ENCODE measurements at regions not wholly inside any gene's neighbourhood (a gene's known extent, or its start where the extent isn't known, plus 50 kb on each side); places are given as distances from the start of the nearest gene placed in this dataset.

DNA sequence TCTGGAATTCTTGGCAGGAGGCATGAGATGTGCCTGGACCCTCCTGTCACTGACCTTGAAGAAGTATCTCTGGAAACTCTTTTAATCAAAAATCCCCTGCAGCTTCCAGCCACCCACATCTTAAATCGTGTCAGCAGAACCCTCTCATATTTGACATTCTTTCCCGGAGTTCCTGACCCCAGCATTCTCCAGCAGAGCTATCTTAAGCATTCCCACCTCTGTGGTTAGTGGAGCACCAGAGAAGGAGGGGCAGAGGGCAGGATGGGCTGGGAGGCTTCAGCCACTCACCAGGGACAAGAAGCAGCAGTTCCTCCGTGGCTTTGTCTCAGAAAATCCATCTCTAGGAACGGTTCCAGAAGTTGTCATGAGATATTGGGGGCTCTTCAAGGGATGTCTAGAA lies 149.9 kb downstream of the RGS9 start:
- H3K4me3 Mint-ChIP-seq, result no peak overlapping the region
- intact Hi-C loops (cut with micrococcal nuclease), result no loop called here

DNA sequence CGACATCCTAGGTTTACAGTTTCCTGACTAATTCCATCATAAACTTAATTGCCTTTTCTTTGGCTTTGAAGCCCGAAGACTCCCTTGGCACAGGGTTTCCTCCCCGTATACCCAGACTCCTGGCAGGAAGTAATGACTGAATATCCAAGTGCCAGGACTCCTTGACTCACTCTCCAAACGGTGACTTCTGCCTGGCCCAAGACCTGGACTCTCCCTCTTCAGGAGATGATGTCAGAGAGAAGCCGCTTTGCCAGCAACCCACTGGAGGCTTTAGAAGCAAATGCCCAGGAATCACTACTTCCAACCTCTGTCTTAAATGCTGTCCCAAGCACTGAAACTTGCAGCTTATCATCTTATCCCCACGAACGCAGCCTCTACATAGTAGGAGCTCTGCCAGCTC lies 146.5 kb downstream of the RGS9 start:
- CTCF ChIA-PET, result no interaction called here
- TF ChIP-seq EZH2 (IDR thresholded peaks at IDR 0.05; ENCODE audit: borderline replicate concordance, insufficient read depth, low read depth, low read length, poor library complexity, severe bottlenecking), result no peak
- TF ChIP-seq, protein P1, sequence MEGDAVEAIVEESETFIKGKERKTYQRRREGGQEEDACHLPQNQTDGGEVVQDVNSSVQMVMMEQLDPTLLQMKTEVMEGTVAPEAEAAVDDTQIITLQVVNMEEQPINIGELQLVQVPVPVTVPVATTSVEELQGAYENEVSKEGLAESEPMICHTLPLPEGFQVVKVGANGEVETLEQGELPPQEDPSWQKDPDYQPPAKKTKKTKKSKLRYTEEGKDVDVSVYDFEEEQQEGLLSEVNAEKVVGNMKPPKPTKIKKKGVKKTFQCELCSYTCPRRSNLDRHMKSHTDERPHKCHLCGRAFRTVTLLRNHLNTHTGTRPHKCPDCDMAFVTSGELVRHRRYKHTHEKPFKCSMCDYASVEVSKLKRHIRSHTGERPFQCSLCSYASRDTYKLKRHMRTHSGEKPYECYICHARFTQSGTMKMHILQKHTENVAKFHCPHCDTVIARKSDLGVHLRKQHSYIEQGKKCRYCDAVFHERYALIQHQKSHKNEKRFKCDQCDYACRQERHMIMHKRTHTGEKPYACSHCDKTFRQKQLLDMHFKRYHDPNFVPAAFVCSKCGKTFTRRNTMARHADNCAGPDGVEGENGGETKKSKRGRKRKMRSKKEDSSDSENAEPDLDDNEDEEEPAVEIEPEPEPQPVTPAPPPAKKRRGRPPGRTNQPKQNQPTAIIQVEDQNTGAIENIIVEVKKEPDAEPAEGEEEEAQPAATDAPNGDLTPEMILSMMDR (IDR thresholded peaks at IDR 0.05), result no peak
- POLR2A ChIA-PET, result no interaction called here
- no peak for ATAC-seq (ENCODE audit: low read depth)
- H3K4me3 Mint-ChIP-seq, result no peak overlapping the region
- no peak overlapping the region for H3K4me3 ChIP-seq (ENCODE audit: control extremely low read depth in 1 of 5, extremely low read depth in 1 of 5, insufficient read depth in 1 of 5, low read depth in 2 of 5, low read length in 4 of 5)
- H3K4me1 ChIP-seq (ENCODE audit: control insufficient read depth in 2 of 2, insufficient read depth in 2 of 2, low read length in 2 of 2), result no peaks in the 10 kb centered on the region
- H3K9me3 ChIP-seq (ENCODE audit: control extremely low read depth in 1 of 3, control insufficient read depth in 2 of 3, insufficient read depth in 1 of 3, low read length in 2 of 3), result peaks cover 0 to 4% (median 0%) of the 10 kb centered on the region in 3 donors
- no peaks in the 10 kb centered on the region for H3K36me3 ChIP-seq (replicated peaks in 1 of 2; ENCODE audit: control extremely low read depth in 1 of 2, control insufficient read depth in 1 of 2, extremely low read depth in 1 of 2, insufficient read depth in 2 of 2, low read length in 1 of 2)
- H3K27ac ChIP-seq (ENCODE audit: low read length in 2 of 2), result no peak overlapping the region
- WGBS (ENCODE audit: insufficient coverage), result 86% methylated on average over 5 of the region's 7 CpGs
- H3K9me3 Mint-ChIP-seq (ENCODE audit: insufficient read depth), result peaks cover 3% of the 10 kb centered on the region
- no peaks in the 10 kb centered on the region for H4K20me1 ChIP-seq (ENCODE audit: control insufficient read depth, insufficient read depth, low read length, poor library complexity, severe bottlenecking)
- intact Hi-C loops (cut with micrococcal nuclease), result no loop called here
- no peak overlapping the region for H3K4me2 ChIP-seq (replicated peaks; ENCODE audit: low read depth, low read length, poor library complexity, severe bottlenecking)
- DNase-seq, result no peak
- peaks cover 16% of the 10 kb centered on the region for H3K27me3 Mint-ChIP-seq
- no peaks in the 10 kb centered on the region for H3K4me1 Mint-ChIP-seq
- H3K27me3 ChIP-seq (replicated peaks in 1 of 4; ENCODE audit: control extremely low read depth in 1 of 4, control insufficient read depth in 3 of 4, insufficient read depth in 4 of 4, low read length in 3 of 4), result peaks cover 0 to under 1% (median under 1%) of the 10 kb centered on the region in 4 experiments
- H2AFZ ChIP-seq (ENCODE audit: insufficient read depth, low read depth, low read length, poor library complexity, severe bottlenecking), result no peak overlapping the region
- no peaks in the 10 kb centered on the region for H3K79me2 ChIP-seq (ENCODE audit: control insufficient read depth, insufficient read depth, low read length)
- no peak overlapping the region for H3K9ac ChIP-seq (ENCODE audit: low read length)
- H3K27ac Mint-ChIP-seq, result no peak overlapping the region

More for the DNA sequence above, 149.9 kb downstream of the RGS9 start:
- Mint-ChIP-seq H3K27ac (no peak overlapping the region), H3K4me1 (no peaks in the 10 kb centered on the region), H3K9me3 (ENCODE audit: insufficient read depth) (peaks cover 3% of the 10 kb centered on the region), H3K27me3 (peaks cover 17% of the 10 kb centered on the region)
- H3K9ac ChIP-seq (ENCODE audit: low read length), result no peak overlapping the region
- H4K20me1 ChIP-seq (ENCODE audit: control insufficient read depth, insufficient read depth, low read length, poor library complexity, severe bottlenecking), result no peaks in the 10 kb centered on the region
- TF ChIP-seq, protein P1 (IDR thresholded peaks at IDR 0.05), result no peak
- TF ChIP-seq EZH2 (IDR thresholded peaks at IDR 0.05; ENCODE audit: borderline replicate concordance, insufficient read depth, low read depth, low read length, poor library complexity, severe bottlenecking), result no peak
- H2AFZ ChIP-seq (ENCODE audit: insufficient read depth, low read depth, low read length, poor library complexity, severe bottlenecking), result no peak overlapping the region
- POLR2A ChIA-PET, result no interaction called here
- CTCF ChIA-PET, result no interaction called here
- H3K4me3 ChIP-seq (ENCODE audit: control extremely low read depth in 1 of 5, extremely low read depth in 1 of 5, insufficient read depth in 1 of 5, low read depth in 2 of 5, low read length in 4 of 5), result no peak overlapping the region
- H3K79me2 ChIP-seq (ENCODE audit: control insufficient read depth, insufficient read depth, low read length), result no peaks in the 10 kb centered on the region
- no peaks in the 10 kb centered on the region for H3K27me3 ChIP-seq (replicated peaks in 1 of 4; ENCODE audit: control extremely low read depth in 1 of 4, control insufficient read depth in 3 of 4, insufficient read depth in 4 of 4, low read length in 3 of 4)
- H3K9me3 ChIP-seq (ENCODE audit: control extremely low read depth in 1 of 3, control insufficient read depth in 2 of 3, insufficient read depth in 1 of 3, low read length in 2 of 3), result peaks cover 0 to 4% (median 0%) of the 10 kb centered on the region in 3 donors
- H3K4me1 ChIP-seq (ENCODE audit: control insufficient read depth in 2 of 2, insufficient read depth in 2 of 2, low read length in 2 of 2), result no peaks in the 10 kb centered on the region
- no peak overlapping the region for H3K4me2 ChIP-seq (replicated peaks; ENCODE audit: low read depth, low read length, poor library complexity, severe bottlenecking)
- ATAC-seq (ENCODE audit: low read depth), result no peak
- no peaks in the 10 kb centered on the region for H3K36me3 ChIP-seq (replicated peaks in 1 of 2; ENCODE audit: control extremely low read depth in 1 of 2, control insufficient read depth in 1 of 2, extremely low read depth in 1 of 2, insufficient read depth in 2 of 2, low read length in 1 of 2)
- 80% methylated on average over 3 of the region's 4 CpGs for WGBS (ENCODE audit: insufficient coverage)
- H3K27ac ChIP-seq (ENCODE audit: low read length in 2 of 2), result no peak overlapping the region
- DNase-seq, result no peak
